Amniotic epithelial cell (primary cell): ENCODE measurements at regions not wholly inside any gene's neighbourhood (a gene's known extent, or its start where the extent isn't known, plus 50 kb on each side); places are given as distances from the start of the nearest gene placed in this dataset.

Experiments used
- DNase-seq: peaks from one replicate; pipeline ENCODE4 v3.0.0-alpha.2; 2010; ENCODE audit warnings: low read depth

- no peak for DNase-seq
These were observed 269.3 kb downstream of the POU4F1 start for GRCh38 chr13:78334059-78334458.

- no peak for DNase-seq
These were observed 276.7 kb downstream of the POU4F1 start for GRCh38 chr13:78326633-78327032.

- no peak for DNase-seq
These were observed 277.8 kb downstream of the POU4F1 start for GRCh38 chr13:78325585-78325984.

GRCh38 chr13:78323848-78324247 lies 279.5 kb downstream of the POU4F1 start:
- no peak for DNase-seq

- DNase-seq, result no peak
These were observed 280.3 kb downstream of the POU4F1 start for GRCh38 chr13:78323040-78323439.

- no peak for DNase-seq
These were observed 284.2 kb downstream of the POU4F1 start for GRCh38 chr13:78319101-78319627.

GRCh38 chr13:78317030-78317429 lies 286.3 kb downstream of the POU4F1 start:
- no peak for DNase-seq

GRCh38 chr13:78309497-78310180 lies 293.7 kb downstream of the POU4F1 start:
- no peak for DNase-seq

GRCh38 chr13:78306519-78307206 lies 296.7 kb downstream of the POU4F1 start:
- DNase-seq, result no peak

- DNase-seq, result no peak
These were observed 298.2 kb downstream of the POU4F1 start for GRCh38 chr13:78305171-78305570.

- no peak for DNase-seq
These were observed 303.3 kb downstream of the POU4F1 start for GRCh38 chr13:78299832-78300623.

GRCh38 chr13:78298657-78299056 lies 304.7 kb downstream of the POU4F1 start:
- DNase-seq, result no peak

- no peak for DNase-seq
These were observed 316.6 kb downstream of the POU4F1 start for GRCh38 chr13:78286748-78287147.

- no peak for DNase-seq
These were observed 338.3 kb downstream of the POU4F1 start for GRCh38 chr13:78265098-78265497.

GRCh38 chr13:78258304-78258703 lies 339.7 kb upstream of the EDNRB start:
- DNase-seq, result no peak

GRCh38 chr13:78256484-78256883 lies 337.9 kb upstream of the EDNRB start:
- DNase-seq, result no peak

- DNase-seq, result no peak
These were observed 335.5 kb upstream of the EDNRB start for GRCh38 chr13:78254113-78254512.

GRCh38 chr13:78247362-78247761 lies 328.7 kb upstream of the EDNRB start:
- DNase-seq, result no peak

GRCh38 chr13:78241278-78241919 lies 322.8 kb upstream of the EDNRB start:
- DNase-seq, result peak; percentile 29

GRCh38 chr13:78239714-78240113 lies 321.1 kb upstream of the EDNRB start:
- no peak for DNase-seq

- DNase-seq, result peak; percentile 21
These were observed 320.3 kb upstream of the EDNRB start for GRCh38 chr13:78238911-78239310.

GRCh38 chr13:78228940-78229339 lies 310.3 kb upstream of the EDNRB start:
- no peak for DNase-seq
